Right ventricle myocardium inferior (tissue), 1 donor: ENCODE measurements at regions not wholly inside any gene's neighbourhood (a gene's known extent, or its start where the extent isn't known, plus 50 kb on each side); places are given as distances from the start of the nearest gene placed in this dataset.

Experiments used
- ATAC-seq: fragments of 200-7000 bp; cut with Tn5 transposase; one replicate; pipeline ENCODE4 v1.9.1; 2020; ENCODE audit warnings: mild to moderate bottlenecking, moderate library complexity
- DNase-seq: peaks from one replicate; pipeline ENCODE4 v3.0.0; 2021; ENCODE audit errors: missing footprints
- intact Hi-C: fragments of 100-400 bp; cut with DNase I; formaldehyde crosslinking; loops from one replicate; pipeline ENCODE4 v1.11.0; 2022
- donor health status: DM: no; HTN: yes; CAD: no; lungs with severe emphysema.

DNA sequence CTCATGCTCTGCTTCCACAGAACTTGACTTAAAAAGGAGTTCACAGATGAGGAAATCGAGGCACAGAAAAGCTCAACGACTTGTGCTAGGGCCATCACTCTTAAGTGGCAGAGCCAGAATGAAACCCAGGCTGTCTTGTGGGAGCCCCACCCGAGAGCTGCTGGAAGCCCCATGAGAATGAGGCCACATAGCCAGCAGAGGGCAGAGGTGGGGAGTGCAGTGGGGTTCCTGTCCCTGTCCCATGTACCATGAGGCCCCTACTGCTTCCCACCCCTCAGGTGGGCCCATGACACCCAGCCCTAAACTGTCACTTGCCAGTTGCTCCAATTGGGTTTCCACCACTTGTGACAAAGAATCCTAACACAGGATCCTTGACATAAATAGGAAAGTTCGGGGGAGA, 175.9 kb downstream of the IRS2 start:
- ATAC-seq (peak; percentile 60), DNase-seq (peak; percentile 63)
- intact Hi-C loops: loop anchor here (2.0 to 5.0 kb wide), 2 partner anchors 172 to 498 kb away; no protein-coding TSS in a partner anchor

DNA sequence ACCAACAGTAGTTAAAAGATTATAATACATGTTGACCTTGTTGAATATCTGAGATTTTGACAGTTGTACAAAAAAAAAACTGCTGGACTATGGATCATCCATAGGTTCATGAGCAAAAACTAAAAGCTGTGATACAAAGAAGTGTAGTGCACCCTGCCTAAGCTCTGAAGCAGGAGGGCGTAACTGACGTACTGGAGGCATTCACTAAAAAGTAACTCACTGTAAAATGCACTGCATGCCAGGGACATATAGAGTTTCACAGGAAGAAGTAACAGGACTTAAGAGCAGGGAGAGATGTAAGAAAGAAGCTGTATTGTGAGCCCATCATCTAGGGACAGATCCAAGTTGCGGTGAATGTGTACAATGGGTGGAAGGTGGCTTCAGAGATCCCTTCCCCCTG, 177.9 kb downstream of the IRS2 start:
- intact Hi-C loops: no loop called here
- ATAC-seq (no peak), DNase-seq (no peak)

DNA sequence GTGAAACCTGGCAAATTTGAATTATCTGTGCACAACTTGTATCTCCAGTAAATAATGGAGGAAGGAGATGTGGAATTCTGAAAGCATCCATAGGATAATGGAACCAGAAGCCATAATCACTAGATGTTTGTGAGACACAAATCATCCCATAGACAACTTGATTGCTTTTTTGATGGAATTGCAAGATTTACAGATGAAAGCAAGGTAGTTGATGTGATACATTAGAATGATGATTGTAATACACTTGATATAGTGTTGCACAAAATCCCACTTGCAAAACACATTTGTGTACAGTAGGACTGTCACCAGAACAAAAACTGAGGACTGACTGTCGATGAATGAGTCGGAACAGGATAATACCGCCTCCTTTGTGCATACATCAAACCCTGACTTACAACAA, 178.3 kb downstream of the IRS2 start:
- no peak for ATAC-seq
- DNase-seq: no peak
- intact Hi-C loops: no loop called here

DNA sequence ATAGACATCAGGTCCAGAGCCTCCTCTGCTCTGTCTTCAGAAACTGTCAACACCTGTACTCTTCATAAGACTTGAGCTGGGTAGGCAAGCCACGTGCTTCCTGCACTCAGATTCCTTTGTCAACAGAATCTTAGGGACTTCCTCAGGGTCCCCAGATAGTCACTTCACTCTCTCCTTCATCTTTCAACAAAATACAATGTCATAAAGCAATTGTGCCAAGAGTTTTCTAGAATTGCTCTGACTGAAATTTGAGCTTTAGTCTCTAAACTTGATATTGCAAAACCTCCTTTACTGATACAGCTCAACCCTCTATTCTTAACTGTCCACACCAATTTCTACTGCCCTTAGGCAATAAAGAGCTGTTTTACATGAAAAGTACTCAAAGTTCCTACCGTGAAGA, 179.9 kb downstream of the IRS2 start:
- intact Hi-C loops: no loop called here
- ATAC-seq (no peak), DNase-seq (no peak)

DNA sequence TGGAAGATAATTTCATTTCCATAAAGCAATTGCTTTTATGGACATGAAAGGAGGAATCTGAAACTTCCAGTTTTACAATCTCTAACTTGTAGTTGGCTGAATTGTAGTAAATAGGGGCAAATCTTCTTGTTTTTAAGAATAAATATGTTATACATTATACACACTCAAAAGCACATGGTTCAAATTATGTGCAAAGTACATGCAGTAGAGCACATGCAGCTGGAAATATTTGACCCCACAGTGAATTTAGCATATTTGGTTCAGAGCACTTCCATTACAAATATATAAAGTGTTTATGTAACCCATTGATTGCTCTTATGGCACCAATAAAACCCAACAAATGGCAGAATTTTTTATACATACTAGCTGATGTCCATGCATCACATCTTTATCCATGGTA, 180.5 kb downstream of the IRS2 start:
- intact Hi-C loops: no loop called here
- ATAC-seq (no peak), DNase-seq (no peak)

DNA sequence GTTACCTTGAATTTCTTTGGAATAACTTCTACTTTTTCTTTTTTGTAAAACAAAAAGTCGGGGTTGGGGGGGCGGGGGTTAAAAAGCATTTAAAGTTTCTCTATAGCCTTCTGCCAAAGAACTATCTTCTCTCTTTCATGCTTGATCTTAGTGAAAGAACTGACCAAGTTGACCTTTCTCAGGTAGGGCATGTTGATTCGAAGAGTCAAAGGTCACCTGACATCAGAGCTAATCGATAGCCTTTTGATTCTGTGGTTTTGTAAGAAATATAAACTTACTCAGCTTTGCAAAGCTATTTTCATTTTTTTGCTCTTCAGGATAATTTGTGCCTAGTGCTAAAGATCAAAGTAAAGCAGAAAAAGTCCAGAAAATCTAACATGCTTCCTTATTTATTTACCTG, 181.5 kb downstream of the IRS2 start:
- no peak for DNase-seq
- no peak for ATAC-seq
- intact Hi-C loops: no loop called here

DNA sequence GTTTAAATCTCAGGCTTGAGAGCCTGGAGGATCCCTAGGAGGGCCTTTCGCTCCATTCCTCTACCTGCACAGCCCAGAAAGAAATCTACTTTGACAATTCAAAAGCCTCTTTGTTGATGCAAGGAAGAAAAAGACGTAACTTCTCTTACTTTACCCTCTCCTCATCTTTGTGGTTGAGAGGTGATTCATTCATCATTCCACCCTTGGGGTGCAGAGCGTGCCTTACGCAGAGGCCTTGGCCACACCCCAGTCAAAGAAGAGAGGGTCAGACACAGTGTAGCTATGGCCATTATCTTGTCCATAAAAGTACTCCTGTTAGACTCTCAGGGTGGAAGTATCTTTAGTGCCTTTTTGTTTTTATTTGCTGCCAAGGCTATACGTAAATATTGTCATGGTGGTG, 184.0 kb downstream of the IRS2 start:
- intact Hi-C loops: no loop called here
- DNase-seq: no peak

DNA sequence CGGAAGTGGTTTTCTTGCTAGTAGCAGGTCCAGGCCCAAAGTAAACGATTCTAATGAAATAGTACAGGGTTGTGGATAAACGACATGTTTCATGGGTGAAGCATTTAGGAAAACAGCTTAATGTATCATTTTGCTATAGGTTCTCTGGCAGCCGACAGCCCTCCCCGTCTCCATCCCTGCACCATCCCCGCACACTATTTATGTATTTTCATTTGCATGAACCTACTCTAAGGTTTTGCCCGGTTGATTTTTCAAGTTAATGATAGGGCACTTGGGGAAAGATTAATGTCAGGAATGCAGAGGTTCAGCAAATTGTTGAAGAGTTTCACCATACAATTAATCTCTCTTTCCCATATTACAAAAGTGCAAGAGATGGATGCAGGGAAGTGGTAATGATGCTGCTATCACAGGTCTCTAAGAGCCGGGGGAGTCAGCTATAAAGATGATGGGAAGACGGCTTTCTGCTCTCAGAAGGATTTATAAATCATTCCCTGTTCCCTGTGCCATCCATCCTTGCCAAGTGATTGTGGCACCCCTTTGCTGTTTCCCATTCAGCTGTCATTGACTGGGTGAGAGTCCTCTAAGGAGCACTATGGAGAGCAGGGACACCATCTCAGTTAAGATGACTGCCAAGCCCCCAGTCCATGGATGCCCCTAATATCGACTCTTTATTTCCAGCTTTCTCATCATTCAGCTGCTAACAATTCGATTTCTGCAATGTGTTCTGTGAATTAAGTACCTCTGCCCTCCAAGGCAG, 186.3 kb downstream of the IRS2 start:
- ATAC-seq (no peak), DNase-seq (no peak)
- intact Hi-C loops: no loop called here

More for the DNA sequence above, 184.0 kb downstream of the IRS2 start:
- ATAC-seq: no peak

DNA sequence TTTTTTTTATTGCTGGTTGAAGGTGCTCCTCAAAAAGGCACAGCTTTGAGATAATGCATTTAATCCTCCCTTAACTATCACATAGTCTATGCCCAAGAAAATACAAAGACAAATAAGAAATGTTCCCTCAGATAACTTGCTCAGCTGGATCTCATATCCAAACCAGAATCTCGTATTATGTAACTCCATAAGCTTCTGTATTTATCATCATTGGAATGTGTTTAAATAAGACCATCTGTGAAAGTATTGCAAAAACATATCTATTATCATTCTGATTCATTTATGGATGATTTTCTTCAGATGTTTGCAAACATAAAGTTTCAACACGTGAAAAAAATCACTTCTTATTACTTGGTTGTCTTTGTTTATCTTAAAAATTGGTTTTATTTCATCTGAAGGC, 190.9 kb downstream of the IRS2 start:
- no peak for DNase-seq
- intact Hi-C loops: no loop called here
- no peak for ATAC-seq

DNA sequence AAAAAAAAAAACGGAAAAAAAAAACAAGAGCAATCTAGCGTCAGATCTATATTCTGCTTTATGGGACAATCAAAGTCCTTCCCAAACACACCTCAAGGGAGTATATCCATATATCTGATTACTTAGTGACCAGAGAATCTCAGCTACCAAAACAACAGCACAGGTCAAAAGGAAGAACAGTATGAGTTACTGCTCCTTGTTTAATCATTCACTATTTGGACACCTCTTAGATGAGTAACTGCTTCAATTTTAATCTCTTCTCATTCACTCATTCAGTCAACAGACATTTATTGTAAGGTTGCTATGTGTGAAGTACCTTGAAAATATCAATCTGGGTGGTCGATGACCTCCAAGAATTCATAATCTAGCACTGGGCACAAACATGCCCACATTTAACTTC, 193.2 kb downstream of the IRS2 start:
- DNase-seq: no peak
- no peak for ATAC-seq
- intact Hi-C loops: no loop called here

DNA sequence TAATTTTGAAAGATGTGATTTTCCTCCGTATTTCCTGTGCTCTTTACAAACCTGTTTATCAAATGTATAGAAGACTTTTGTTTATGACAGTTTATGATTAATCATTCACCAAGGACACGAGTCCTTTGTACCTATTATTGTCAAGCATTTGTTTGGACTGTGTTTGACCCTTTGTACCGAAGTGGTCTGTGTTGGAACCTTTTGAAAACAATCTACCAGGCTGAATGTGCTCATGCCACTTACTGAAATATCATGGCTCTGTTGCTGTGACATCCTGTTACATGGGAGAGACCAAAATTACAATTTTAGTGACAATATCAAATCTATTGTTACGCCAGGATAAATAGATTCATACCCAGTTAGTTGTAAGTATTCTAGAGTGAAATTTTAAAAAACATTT, 193.6 kb downstream of the IRS2 start:
- DNase-seq: no peak
- no peak for ATAC-seq
- intact Hi-C loops: no loop called here

DNA sequence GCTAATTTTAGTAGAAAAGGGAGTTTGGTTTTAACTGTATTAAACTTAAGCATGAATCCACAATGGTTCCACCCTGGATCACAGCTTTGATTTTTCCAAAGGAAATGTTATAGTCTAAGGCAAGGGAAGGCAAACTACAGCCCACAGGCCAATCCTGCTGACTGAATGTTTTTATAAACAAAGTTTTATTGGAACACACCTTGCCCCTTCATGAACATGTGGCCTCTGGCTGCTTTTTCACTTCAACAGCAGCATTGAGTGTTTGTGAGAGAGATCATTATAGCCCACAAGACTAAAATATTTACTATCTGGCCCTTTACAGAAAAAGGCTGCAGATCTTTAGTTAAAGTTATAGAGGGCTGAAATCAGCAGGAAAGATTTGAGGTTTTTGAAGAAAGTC, 198.7 kb downstream of the IRS2 start:
- intact Hi-C loops: no loop called here
- DNase-seq (no peak), ATAC-seq (no peak)

DNA sequence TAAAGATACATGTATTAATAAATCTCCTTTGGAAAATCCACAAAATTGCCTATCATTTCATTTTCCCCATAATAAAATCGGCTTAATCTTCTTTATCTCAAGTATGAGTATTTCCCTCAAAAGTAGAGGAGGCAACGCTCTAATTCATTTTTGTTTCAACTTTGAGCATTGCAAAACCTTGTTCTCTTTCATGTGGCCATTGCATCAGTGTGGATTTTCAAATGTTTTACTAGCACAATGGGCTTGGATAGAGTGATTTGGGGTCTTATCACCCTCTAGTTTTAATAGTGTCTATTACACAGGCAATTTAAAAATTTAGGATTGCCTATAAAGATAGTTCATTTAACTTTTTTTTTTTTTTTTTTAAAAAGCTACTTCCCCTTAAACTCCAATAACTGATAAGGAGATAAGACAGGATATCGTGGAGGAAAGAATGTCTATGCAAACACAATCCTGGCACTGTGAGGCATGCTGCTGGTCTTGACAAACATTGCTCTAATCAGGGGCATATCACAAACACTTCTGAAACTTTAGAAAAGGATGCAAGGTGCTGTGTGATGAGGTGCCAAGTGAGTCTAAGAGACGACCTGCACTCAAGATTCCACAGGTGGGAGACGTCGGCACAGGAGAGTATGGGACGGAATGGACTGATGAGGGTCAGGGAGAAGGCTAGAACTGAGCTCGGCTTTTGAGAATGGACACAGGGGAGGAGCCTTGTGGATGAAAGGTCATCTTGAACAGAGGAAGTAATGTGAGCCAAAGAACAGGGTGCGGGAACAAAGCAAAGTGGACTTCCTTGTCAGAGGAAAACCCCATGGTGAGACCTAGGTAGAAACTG, 199.7 kb downstream of the IRS2 start:
- intact Hi-C loops: no loop called here
- DNase-seq: no peak
- ATAC-seq: no peak

DNA sequence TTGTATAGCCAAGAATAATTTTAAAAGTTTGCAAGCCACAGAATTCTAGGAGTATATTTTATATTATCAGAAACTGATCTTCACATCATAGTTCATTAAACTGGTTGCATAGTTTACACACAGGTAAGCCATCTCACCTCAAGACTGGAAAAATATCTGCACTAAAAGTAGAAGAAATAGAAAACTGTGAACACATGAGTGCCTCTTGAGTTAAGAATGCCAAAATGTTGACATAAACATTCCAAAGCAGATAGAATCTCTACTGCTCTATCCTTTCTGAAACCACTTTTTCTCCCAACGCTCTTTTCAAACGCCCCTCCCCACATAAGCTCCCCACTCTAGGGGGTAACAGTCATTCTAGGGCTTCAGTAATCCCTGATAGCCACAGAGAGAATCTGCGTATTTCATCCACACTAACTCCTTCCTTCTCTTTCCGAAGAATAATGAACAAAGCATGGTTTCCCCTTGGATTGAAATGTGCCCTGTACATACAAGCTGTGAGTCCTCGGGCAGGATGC, 201.5 kb downstream of the IRS2 start:
- DNase-seq: no peak
- intact Hi-C loops: no loop called here
- no peak for ATAC-seq

DNA sequence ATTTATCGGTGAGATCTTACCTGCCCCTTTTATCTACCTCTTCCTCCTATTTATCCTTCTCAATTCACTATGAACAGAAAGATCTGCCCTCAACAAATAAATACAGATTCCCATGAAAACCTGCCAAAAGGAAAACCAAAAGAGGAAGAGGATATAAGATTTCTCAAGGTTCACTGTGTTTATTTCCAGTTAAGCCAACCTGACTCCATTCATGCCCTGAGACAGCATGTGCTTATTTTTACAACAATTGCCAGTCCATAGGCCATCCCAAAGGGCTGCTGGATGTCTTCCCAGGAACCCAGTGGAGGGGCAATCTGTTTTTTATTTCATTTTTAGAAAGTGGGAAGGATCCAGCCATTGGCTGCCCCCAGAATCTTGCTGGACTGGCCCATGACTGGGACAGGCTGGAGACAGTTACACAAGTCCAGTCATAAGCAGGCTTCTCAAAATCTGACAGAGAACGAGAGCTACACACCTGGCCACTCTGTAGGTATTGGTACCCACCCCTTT, 209.1 kb downstream of the IRS2 start:
- no peak for ATAC-seq

DNA sequence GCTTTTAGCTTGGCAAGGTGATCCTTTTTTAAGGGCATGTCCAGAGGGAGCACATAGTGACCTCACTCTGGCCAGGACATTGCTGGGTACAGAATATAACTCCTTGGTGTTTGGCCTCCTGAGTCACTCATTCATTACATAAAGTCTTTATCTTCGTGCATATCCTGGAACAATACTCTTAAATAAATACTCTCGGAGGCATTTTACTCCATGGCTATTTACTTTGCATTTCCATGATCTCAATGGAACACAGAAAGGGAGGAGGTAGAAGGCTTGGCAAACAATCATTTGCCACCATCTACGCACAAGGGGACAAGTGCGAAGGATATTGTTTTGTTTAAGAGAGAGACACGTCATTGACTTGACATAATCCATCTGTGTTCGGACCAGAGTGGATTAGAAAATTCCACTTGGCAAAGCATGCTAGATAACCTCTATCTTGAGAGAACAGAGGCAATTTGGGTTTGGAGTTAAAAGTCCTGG, 210.0 kb downstream of the IRS2 start:
- ATAC-seq: no peak
- intact Hi-C loops: no loop called here
- no peak for DNase-seq

More for the DNA sequence above, 209.1 kb downstream of the IRS2 start:
- no peak for DNase-seq
- intact Hi-C loops: no loop called here

DNA sequence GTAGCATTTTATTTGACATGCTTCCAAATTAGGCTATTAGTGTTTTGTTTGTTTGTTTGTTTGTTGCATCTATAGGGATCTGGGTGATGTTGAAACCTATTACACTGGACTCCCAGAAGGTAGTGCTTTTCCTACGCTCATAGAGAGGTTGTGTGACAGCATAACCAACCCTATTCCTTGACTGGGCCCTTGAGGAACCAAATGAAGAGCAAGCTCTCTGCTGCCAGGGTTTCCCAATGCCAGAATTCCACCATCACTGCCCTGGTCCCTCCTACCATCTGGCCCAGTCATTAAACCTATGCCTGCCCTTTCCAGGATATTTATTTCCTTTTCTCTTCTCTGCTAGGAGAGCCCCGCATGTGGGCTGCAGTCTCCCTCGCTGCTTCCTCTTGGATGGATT, 210.6 kb downstream of the IRS2 start:
- intact Hi-C loops: no loop called here
- DNase-seq: no peak
- ATAC-seq: no peak

DNA sequence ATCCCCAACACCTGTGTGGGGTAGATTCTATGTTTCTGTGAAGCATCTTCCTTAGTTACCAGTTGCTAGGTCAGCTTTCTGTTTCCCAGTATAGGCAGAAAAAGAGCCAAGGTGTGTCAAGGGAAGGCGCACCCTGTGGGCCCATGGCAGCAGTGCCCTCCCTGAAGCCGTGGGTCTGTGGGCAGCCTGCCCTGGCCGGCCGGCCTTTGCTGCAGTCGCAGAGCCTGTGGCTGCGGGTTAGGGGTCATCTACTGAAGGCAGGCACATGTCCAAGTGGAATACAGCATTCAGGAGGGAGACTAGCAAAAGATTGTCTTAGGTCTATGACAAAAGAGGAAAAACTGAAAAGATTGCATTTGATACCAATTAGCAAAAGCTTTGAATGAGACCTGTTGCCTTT, 214.0 kb downstream of the IRS2 start:
- DNase-seq (no peak), ATAC-seq (no peak)
- intact Hi-C loops: no loop called here

DNA sequence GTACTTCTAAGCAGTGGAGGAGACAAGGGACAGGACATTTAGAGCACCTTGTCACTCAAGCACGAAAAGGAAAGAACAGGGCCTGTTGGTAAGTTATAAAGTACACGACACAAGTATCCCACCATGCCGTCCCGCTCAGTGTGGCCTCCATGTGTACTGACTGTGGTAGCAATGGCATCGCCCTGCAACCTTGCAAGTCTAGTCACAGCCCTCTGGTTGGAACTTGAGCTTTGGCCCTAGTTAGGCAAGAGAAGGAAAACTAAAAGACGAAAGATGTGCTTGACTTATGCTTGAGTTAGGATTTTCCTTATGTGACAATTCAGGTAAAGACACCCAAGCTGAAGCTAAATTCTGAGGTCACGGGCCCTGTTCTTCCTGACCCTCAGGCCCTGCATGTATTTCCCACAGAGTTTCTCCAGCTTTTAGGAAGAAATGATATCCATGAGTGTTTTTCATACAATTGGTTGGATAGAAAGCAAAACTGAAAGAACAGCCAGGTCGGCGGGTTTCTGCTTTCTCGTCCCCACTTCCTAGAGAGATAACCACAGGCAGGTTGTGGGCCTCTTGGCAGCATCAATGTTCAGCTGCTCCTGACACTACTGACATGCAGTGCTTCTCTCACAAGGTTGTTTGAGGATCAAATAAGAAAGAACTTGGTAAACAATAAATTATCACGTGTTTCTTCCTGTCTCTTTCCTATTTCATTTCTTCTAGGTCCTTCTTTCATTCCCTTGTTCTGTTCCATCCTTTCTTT, 216.2 kb downstream of the IRS2 start:
- intact Hi-C loops: no loop called here
- DNase-seq (peak; percentile 50), ATAC-seq (no peak)
